Cardiac fibroblast (primary cell): ENCODE measurements at regions not wholly inside any gene's neighbourhood (a gene's known extent, or its start where the extent isn't known, plus 50 kb on each side); places are given as distances from the start of the nearest gene placed in this dataset.
"Not testable (repeated sequence)": the region's sequence is repeated elsewhere in the genome, so short reads cannot be mapped to it uniquely, and the experiment has no call there.

Experiments
- DNase-seq, 2 donors: peaks; one replicate each; pipeline versions ENCODE4 v3.0.0 to v3.0.0-alpha.2; 2010; ENCODE audit warnings: low read depth in 2 of 2
- H3K4me3 ChIP-seq, 2 donors: replicated peaks in 1 of 2; 1 replicate in 1 of 2; 2 replicates in 1 of 2; pipeline ENCODE4 v1.5.1; 2011; ENCODE audit warnings: low read depth in 2 of 2, low read length in 2 of 2, mild to moderate bottlenecking in 2 of 2, moderate library complexity in 1 of 2
- TF ChIP-seq, protein P1 (sequence below): IDR thresholded peaks from one replicate; pipeline ENCODE4 v1.5.1; 2011; ENCODE audit warnings: low read depth, mild to moderate bottlenecking, low read length, inconsistent platforms

GRCh38 chr16:85528528-85529387, 84.4 kb upstream of the GSE1 start:
- DNase-seq = peak in 1 of 2 donors; percentile 8
- TF ChIP-seq, protein P1, sequence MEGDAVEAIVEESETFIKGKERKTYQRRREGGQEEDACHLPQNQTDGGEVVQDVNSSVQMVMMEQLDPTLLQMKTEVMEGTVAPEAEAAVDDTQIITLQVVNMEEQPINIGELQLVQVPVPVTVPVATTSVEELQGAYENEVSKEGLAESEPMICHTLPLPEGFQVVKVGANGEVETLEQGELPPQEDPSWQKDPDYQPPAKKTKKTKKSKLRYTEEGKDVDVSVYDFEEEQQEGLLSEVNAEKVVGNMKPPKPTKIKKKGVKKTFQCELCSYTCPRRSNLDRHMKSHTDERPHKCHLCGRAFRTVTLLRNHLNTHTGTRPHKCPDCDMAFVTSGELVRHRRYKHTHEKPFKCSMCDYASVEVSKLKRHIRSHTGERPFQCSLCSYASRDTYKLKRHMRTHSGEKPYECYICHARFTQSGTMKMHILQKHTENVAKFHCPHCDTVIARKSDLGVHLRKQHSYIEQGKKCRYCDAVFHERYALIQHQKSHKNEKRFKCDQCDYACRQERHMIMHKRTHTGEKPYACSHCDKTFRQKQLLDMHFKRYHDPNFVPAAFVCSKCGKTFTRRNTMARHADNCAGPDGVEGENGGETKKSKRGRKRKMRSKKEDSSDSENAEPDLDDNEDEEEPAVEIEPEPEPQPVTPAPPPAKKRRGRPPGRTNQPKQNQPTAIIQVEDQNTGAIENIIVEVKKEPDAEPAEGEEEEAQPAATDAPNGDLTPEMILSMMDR = peak; percentile 66
- H3K4me3 ChIP-seq = no peak overlapping the region

GRCh38 chr16:85529489-85530369, 83.4 kb upstream of the GSE1 start:
- H3K4me3 ChIP-seq = no peak overlapping the region
- no peak for DNase-seq
- TF ChIP-seq, protein P1 = no peak

DNA sequence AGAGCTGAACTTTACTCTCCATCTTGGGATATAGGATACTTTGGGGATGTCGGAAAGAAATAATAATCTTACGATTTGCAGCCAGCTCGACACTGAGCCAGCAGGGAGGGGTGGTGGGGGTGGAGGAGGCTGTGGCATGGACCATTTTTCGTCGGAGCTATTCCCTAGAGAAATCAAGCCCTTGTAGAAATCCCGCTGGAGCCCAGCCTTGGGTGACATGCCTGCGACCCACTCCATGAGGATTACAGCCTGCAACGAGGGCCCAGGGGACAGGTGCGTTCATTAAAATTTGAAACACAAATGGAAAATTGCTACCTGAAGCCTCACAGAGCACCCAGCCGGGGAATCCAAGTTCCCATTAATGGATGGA, 82.8 kb upstream of the GSE1 start:
- no peak overlapping the region for H3K4me3 ChIP-seq
- DNase-seq = no peak
- TF ChIP-seq, protein P1 = no peak

DNA sequence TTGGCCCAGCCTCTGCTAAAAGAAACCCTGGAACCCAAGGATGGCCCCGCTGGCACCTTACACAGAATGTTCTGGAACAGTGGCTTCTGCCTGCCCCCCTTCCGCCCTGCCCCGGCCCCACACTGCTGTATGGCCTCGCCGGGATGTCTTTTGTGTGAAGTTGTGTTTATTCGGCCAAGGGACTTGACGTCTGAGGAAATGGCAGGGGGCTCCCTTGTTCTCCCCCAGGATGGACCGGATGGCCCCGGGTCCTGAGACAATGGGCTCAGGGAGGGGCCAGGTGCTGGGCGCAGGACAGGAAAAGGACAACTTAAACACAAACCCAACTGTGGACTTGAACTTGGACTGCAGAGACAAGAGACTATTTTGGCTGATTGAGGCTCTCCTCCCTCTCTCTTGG, 81.6 kb upstream of the GSE1 start:
- TF ChIP-seq, protein P1 = no peak
- DNase-seq = no peak

GRCh38 chr16:85532147-85532546, 81.0 kb upstream of the GSE1 start:
- TF ChIP-seq, protein P1 = no peak
- no peak overlapping the region for H3K4me3 ChIP-seq
- no peak for DNase-seq

More for the DNA sequence above, 81.6 kb upstream of the GSE1 start:
- H3K4me3 ChIP-seq = no peak overlapping the region

GRCh38 chr16:85533593-85533992, 79.5 kb upstream of the GSE1 start:
- not testable (repeated sequence) for DNase-seq, H3K4me3 ChIP-seq
